Pancreas (tissue), 10 donors: ENCODE measurements at regions not wholly inside any gene's neighbourhood (a gene's known extent, or its start where the extent isn't known, plus 50 kb on each side); places are given as distances from the start of the nearest gene placed in this dataset.

ENCODE experiments used
- ATAC-seq, 4 donors: fragments of 200-7000 bp; cut with Tn5 transposase; one replicate each; pipeline versions ENCODE4 v1.8.0 to v1.9.1; 2020; ENCODE audit warnings: mild to moderate bottlenecking in 4 of 4, moderate library complexity in 4 of 4
- DNase-seq, 6 donors: peaks; one replicate each; pipeline ENCODE4 v3.0.0-alpha.2; 2020
- FAIRE-seq: peaks from 2 replicates; lab custom pipeline; 2012; peaks lifted over from hg19 to GRCh38; lab: Jason Lieb, UNC
- H3K27ac ChIP-seq, 4 donors: fragments of 200-600 bp; sonication (generic); 1 replicate in 3 of 4; 2 replicates in 1 of 4; pipeline versions ENCODE4 v1.5.0 to v1.8.0; 2020
- H3K27me3 ChIP-seq, 4 donors: fragments of 200-600 bp; one replicate each; pipeline ENCODE4 v1.8.0; 2021
- H3K36me3 ChIP-seq, 3 donors: fragments of 200-600 bp; sonication (generic) in 1 of 3; one replicate each; pipeline versions ENCODE4 v1.5.0 to v1.8.0; 2020 to 2021
- H3K4me1 ChIP-seq, 3 donors: fragments of 200-600 bp; one replicate each; pipeline ENCODE4 v1.8.0; 2021
- H3K4me3 ChIP-seq, 4 donors: fragments of 200-600 bp; sonication (generic) in 2 of 4; one replicate each; pipeline versions ENCODE4 v1.5.0 to v1.8.0; 2020 to 2021
- H3K9me3 ChIP-seq, 4 donors: fragments of 200-600 bp; one replicate each; pipeline ENCODE4 v1.8.0; 2021
- WGBS, 2 donors: extraction: QIAGEN DNeasy Blood & Tissue Kit; methylation state at CpG; one replicate each; pipeline ENCODE4 v1.1.7; 2013; 5-methylcytosine and 5-hydroxymethylcytosine counted together
- intact Hi-C, 3 donors: fragments of 100-400 bp; cut with DNase I; formaldehyde crosslinking; loops; one replicate each; pipeline versions ENCODE4 v1.11.1 to v1.14.2; 2022
- TF ChIP-seq, protein P1 (sequence below), 4 donors: fragments of 200-600 bp; sonication (generic) in 3 of 4; IDR thresholded peaks; one replicate each; pipeline versions ENCODE4 v1.5.0 to v1.8.0; 2021; ENCODE audit warnings: antibody characterized with exemption in 4 of 4
- donor health status: healthy with polysubstance abuse.
- donor health status: DM: no; HTN: no; CAD: no; lungs with moderate emphysema.
- donor health status: DM: no; HTN: no; CAD: no.
- donor health status: control.
- donor health status: control.
- donor health status: Bipolar disorder and iron deficiency.
- donor health status: DM: yes; HTN: yes; CAD: no.
- donor health status: DM: no; HTN: no; CAD: no.
- donor health status: DM: no; HTN: no; CAD: no.
- donor health status: DM: yes; HTN: yes; CAD: no.

DNA sequence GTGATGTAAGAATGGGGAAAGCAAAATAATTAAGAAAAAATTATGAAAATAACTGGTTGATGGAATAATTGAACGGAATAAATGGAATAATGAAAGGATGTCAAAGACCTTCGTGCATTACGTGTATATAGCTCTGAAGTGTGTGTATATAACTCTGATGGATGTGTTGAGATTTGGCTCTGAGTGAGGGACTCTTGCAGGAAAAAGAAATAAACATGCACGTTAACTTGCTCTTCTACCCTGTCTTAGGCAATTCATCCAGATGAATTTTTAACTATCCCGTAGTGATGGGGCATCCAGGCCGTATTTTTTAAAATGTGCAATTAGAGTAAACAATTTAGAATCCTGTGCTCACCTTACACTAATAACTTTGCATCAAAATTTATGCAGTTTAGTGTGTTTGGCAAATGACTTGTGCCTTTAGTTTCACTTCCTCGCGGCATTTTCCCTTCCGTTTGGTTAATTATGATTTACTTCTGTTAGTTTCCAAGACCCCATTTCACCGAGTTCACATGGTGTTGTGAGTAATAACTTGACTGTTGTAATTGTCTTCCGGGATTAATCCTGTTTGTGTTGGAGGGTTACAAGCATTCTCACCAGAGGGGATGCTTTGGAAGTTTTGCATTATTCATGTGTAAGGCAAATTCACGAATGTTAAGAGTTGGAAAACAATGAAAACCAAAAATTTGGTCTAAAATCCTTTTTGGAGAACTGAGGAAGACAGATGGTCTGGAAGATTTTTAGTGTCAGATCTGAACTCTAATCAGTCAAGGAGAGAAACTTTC lies 256.5 kb upstream of the FAT1 start:
- Histone ChIP-seq H3K4me1 (no peaks in the 10 kb centered on the region), H3K27me3 (no peaks in the 10 kb centered on the region), H3K36me3 (no peaks in the 10 kb centered on the region), H3K4me3 (no peak overlapping the region), H3K27ac (no peak overlapping the region), H3K9me3 (no peaks in the 10 kb centered on the region)
- no peak for DNase-seq
- intact Hi-C loops: no loop called here
- TF ChIP-seq, protein P1, sequence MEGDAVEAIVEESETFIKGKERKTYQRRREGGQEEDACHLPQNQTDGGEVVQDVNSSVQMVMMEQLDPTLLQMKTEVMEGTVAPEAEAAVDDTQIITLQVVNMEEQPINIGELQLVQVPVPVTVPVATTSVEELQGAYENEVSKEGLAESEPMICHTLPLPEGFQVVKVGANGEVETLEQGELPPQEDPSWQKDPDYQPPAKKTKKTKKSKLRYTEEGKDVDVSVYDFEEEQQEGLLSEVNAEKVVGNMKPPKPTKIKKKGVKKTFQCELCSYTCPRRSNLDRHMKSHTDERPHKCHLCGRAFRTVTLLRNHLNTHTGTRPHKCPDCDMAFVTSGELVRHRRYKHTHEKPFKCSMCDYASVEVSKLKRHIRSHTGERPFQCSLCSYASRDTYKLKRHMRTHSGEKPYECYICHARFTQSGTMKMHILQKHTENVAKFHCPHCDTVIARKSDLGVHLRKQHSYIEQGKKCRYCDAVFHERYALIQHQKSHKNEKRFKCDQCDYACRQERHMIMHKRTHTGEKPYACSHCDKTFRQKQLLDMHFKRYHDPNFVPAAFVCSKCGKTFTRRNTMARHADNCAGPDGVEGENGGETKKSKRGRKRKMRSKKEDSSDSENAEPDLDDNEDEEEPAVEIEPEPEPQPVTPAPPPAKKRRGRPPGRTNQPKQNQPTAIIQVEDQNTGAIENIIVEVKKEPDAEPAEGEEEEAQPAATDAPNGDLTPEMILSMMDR (IDR thresholded peaks at IDR 0.05): no peak
- ATAC-seq: no peak
- WGBS, 2 donors: 77 to 84% methylated on average over 12 of the region's 12 CpGs
- FAIRE-seq: no peak

DNA sequence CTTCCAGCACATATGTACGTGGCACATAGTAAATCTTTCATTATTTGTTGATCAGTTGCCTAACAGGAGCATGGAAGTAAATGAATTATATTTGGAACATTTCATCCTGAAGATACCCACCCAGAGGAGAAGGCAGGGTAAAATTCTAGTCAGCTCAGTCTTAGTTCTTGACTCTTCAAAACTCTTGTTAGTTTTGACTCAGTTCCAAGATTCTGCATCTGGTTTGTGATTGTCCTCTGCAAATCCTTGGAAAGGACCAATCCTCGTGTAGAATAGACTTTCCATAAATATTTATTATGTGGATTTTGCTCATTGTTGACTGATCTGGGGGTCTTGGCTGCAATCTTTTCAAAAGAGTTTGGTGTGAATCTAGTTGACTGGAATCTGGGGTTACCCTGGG lies 257.5 kb upstream of the FAT1 start:
- intact Hi-C loops: no loop called here
- H3K9me3 ChIP-seq: no peaks in the 10 kb centered on the region
- no peaks in the 10 kb centered on the region for H3K27me3 ChIP-seq
- FAIRE-seq (no peak), ATAC-seq (no peak), DNase-seq (no peak)
- no peaks in the 10 kb centered on the region for H3K36me3 ChIP-seq
- 35 to 59% methylated on average over 2 of the region's 2 CpGs for WGBS, 2 donors
- H3K27ac ChIP-seq: no peak overlapping the region
- H3K4me1 ChIP-seq: no peaks in the 10 kb centered on the region
- TF ChIP-seq, protein P1 (IDR thresholded peaks at IDR 0.05): no peak
- H3K4me3 ChIP-seq: no peak overlapping the region

DNA sequence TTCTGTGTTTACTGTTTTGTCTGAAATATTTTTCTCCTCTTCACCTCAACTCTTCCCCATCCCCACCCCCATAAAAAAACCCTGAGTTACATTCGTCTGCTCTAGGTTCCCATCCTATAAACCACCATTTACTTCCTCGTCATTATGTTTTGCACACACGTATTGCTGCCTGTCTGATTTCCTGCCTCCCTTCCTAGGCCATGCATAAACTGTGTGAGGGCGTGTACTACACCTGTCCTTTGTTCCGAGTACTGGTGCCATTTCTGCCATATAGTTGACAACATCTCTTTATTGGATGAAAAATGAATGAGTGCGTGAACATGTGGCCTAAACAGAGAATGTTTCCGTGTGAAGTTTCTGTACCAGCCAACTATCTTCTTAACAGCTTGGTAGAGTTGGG lies 258.5 kb upstream of the FAT1 start:
- intact Hi-C loops: no loop called here
- Histone ChIP-seq H3K9me3 (no peaks in the 10 kb centered on the region), H3K27ac (no peak overlapping the region), H3K27me3 (no peaks in the 10 kb centered on the region), H3K4me1 (no peaks in the 10 kb centered on the region), H3K36me3 (no peaks in the 10 kb centered on the region), H3K4me3 (no peak overlapping the region)
- TF ChIP-seq, protein P1 (IDR thresholded peaks at IDR 0.05): no peak
- FAIRE-seq (no peak), ATAC-seq (no peak), DNase-seq (no peak)
- WGBS, 2 donors: 88 to 92% methylated on average over 7 of the region's 7 CpGs

DNA sequence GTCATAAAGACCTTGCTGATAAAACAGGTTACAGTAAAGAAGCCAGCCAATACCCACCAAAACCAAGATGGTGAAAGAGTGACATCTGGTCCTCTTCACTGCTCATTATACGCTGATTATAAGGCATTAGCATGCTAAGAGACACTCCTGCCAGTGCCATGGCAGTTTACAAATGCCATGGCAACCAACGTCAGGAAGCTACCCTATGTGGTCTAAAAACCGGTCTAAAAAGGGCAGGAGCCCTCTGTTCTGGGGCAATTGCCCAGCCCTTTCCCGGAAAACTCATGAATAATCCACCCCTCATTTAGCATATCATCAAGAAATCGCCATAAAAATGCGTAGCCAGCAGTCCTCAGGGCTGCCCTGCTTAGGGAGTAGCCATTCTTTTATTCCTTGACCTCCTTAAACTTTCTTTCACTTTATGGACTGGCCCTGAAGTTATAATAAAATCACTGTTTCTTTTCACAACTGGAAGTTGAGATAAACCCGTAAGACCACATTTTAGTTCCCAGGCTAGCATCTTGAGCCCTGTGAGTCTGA lies 260.5 kb upstream of the FAT1 start:
- intact Hi-C loops: no loop called here
- no peak for ATAC-seq
- H3K27me3 ChIP-seq: no peaks in the 10 kb centered on the region

More for the DNA sequence above, 260.5 kb upstream of the FAT1 start:
- Histone ChIP-seq H3K27ac (no peak overlapping the region), H3K36me3 (no peaks in the 10 kb centered on the region), H3K4me1 (no peaks in the 10 kb centered on the region), H3K4me3 (no peak overlapping the region), H3K9me3 (no peaks in the 10 kb centered on the region)
- DNase-seq (no peak), FAIRE-seq (no peak)
- TF ChIP-seq, protein P1 (IDR thresholded peaks at IDR 0.05): no peak
- 76 to 88% methylated on average over 7 of the region's 7 CpGs for WGBS, 2 donors
